ENCODE measurements at regions not wholly inside any gene's neighbourhood (a gene's known extent, or its start where the extent isn't known, plus 50 kb on each side); places are given as distances from the start of the nearest gene placed in this dataset.

GRCh38 chr2:16142383-16143361 is 202.3 kb downstream of the MYCN start:
- TF ChIP-seq NRF1 (IDR thresholded peaks at IDR 0.05; ENCODE audit: low read depth, low read length) (no peak), NFIC (IDR thresholded peaks at IDR 0.05; ENCODE audit: borderline replicate concordance) (no peak), EP300 (IDR thresholded peaks at IDR 0.05; ENCODE audit: borderline replicate concordance in 1 of 2, low read depth in 1 of 2, low read length in 1 of 2) (no peak), POLR2AphosphoS5 (IDR thresholded peaks at IDR 0.05; ENCODE audit: low read depth, low read length) (no peak), CHD2 (IDR thresholded peaks at IDR 0.05; ENCODE audit: low read length, partially characterized antibody) (no peak), YY1 (IDR thresholded peaks at IDR 0.05; ENCODE audit: low read depth) (no peak), IRF3 (IDR thresholded peaks at IDR 0.05; ENCODE audit: low read depth, low read length) (no peak)
- Histone ChIP-seq H3K4me2 (no peak overlapping the region), H3K9me2 (no peaks in the 10 kb centered on the region), H3K9ac (no peak overlapping the region), H3F3A (replicated peaks; ENCODE audit: insufficient read depth) (no peaks in the 10 kb centered on the region), H4K20me1 (ENCODE audit: insufficient read depth) (no peaks in the 10 kb centered on the region), H3K27me3 (ENCODE audit: insufficient read depth) (no peaks in the 10 kb centered on the region), H3K4me1 (ENCODE audit: control insufficient read depth in 1 of 2, insufficient read depth in 2 of 2, low read depth in 1 of 2, low read length in 1 of 2) (no peaks in the 10 kb centered on the region), H3K79me2 (ENCODE audit: insufficient read depth) (no peaks in the 10 kb centered on the region), H3K27ac (ENCODE audit: low read depth in 2 of 2, low read length in 1 of 2) (no peak overlapping the region), H2AFZ (ENCODE audit: low read depth) (no peak overlapping the region), H3K4me3 (ENCODE audit: low read depth in 2 of 2, low read length in 1 of 2) (no peak overlapping the region), H3K36me3 (replicated peaks in 1 of 2; ENCODE audit: control insufficient read depth in 1 of 2, insufficient read depth in 2 of 2, low read length in 1 of 2) (no peaks in the 10 kb centered on the region), H3K9me3 (no peaks in the 10 kb centered on the region)
- WGBS (ENCODE audit: low lambda C conversion rate) = 54% methylated on average over 9 of the region's 9 CpGs
- ChIA-PET POLR2A (no interaction called here), CTCF (no interaction called here)
- DNase-seq = no peak

- H3F3A ChIP-seq (replicated peaks; ENCODE audit: insufficient read depth) = no peaks in the 10 kb centered on the region
- no peaks in the 10 kb centered on the region for H3K36me3 ChIP-seq (replicated peaks in 1 of 2; ENCODE audit: control insufficient read depth in 1 of 2, insufficient read depth in 2 of 2, low read length in 1 of 2)
- H3K9me3 ChIP-seq = no peaks in the 10 kb centered on the region
- POLR2A ChIA-PET = no interaction called here
- no peak overlapping the region for H3K9ac ChIP-seq
- H3K79me2 ChIP-seq (ENCODE audit: insufficient read depth) = no peaks in the 10 kb centered on the region
- no peaks in the 10 kb centered on the region for H3K27me3 ChIP-seq (ENCODE audit: insufficient read depth)
- H3K27ac ChIP-seq (ENCODE audit: low read depth in 2 of 2, low read length in 1 of 2) = no peak overlapping the region
- H3K4me1 ChIP-seq (ENCODE audit: control insufficient read depth in 1 of 2, insufficient read depth in 2 of 2, low read depth in 1 of 2, low read length in 1 of 2) = no peaks in the 10 kb centered on the region
- no peak overlapping the region for H2AFZ ChIP-seq (ENCODE audit: low read depth)
- WGBS (ENCODE audit: low lambda C conversion rate) = 13% methylated on average over 2 of the region's 2 CpGs
- no peak overlapping the region for H3K4me3 ChIP-seq (ENCODE audit: low read depth in 2 of 2, low read length in 1 of 2)
- DNase-seq = no peak
- no peak for TF ChIP-seq TEAD4 (IDR thresholded peaks at IDR 0.05; ENCODE audit: borderline replicate concordance, insufficient read depth)
- TF ChIP-seq TAF1 (IDR thresholded peaks at IDR 0.05; ENCODE audit: borderline replicate concordance, low read depth, low read length) = no peak
- TF ChIP-seq TCF12 (IDR thresholded peaks at IDR 0.05) = no peak
- TF ChIP-seq RAD21 (IDR thresholded peaks at IDR 0.05; ENCODE audit: low read length) = no peak
- no peaks in the 10 kb centered on the region for H4K20me1 ChIP-seq (ENCODE audit: insufficient read depth)
- no peak overlapping the region for H3K4me2 ChIP-seq
- CTCF ChIA-PET = no interaction called here
- no peaks in the 10 kb centered on the region for H3K9me2 ChIP-seq
These were observed 201.2 kb downstream of the MYCN start for GRCh38 chr2:16141641-16141921.
